ENCODE measurements at regions not wholly inside any gene's neighbourhood (a gene's known extent, or its start where the extent isn't known, plus 50 kb on each side); places are given as distances from the start of the nearest gene placed in this dataset.

GRCh38 chr22:34997633-34998299 lies 68.2 kb upstream of the ISX start:
- TF ChIP-seq, protein P1, sequence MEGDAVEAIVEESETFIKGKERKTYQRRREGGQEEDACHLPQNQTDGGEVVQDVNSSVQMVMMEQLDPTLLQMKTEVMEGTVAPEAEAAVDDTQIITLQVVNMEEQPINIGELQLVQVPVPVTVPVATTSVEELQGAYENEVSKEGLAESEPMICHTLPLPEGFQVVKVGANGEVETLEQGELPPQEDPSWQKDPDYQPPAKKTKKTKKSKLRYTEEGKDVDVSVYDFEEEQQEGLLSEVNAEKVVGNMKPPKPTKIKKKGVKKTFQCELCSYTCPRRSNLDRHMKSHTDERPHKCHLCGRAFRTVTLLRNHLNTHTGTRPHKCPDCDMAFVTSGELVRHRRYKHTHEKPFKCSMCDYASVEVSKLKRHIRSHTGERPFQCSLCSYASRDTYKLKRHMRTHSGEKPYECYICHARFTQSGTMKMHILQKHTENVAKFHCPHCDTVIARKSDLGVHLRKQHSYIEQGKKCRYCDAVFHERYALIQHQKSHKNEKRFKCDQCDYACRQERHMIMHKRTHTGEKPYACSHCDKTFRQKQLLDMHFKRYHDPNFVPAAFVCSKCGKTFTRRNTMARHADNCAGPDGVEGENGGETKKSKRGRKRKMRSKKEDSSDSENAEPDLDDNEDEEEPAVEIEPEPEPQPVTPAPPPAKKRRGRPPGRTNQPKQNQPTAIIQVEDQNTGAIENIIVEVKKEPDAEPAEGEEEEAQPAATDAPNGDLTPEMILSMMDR (IDR thresholded peaks at IDR 0.05): no peak
- no peak for TF ChIP-seq POLR2A (IDR thresholded peaks at IDR 0.05)

Data from heart left ventricle (tissue), 13 donors.